Stimulated activated CD4-positive, alpha-beta T cell treated with anti-CD3 and anti-CD28 coated beads, Interleukin-1b, Interleukin-23, amount 100 ng/mL, for 1 hour (primary cell): ENCODE measurements at regions not wholly inside any gene's neighbourhood (a gene's known extent, or its start where the extent isn't known, plus 50 kb on each side); places are given as distances from the start of the nearest gene placed in this dataset.

Source experiments
- DNase-seq, 2 donors: peaks; one replicate each; pipeline ENCODE4 v3.0.0-alpha.2; 2020; ENCODE audit warnings: low read depth in 2 of 2

DNA sequence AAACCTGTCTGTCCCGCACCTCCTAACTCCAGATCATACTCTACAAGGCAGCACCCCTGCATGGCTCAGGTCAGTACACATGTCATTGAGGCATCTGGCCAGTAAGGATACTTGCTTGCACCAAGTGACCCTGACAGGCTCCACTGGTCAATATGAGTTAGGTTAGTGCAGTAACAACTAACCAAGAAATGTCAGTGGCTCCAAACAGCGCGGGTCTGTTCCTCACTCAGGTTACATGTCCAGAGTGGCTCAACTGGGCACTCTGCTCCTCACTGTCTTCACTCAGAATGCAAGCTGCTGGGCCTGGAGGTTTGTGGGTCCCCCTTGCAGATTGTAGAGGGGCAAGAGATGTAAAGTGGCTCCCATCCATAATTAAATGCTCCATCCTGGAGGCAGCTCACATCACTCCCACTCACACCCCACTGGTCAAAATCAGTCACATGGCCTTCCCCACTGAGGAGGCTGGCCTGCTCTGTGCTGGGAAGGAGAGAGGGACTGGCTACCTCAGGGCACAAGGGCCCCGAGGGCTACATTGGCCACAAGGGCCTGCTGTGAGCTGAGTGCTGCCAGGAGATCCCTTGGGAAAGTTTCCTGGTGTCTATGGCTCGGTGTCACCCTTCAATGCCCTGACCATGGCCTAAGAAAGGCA, 109.1 kb upstream of the GDF10 start:
- DNase-seq = no peak

DNA sequence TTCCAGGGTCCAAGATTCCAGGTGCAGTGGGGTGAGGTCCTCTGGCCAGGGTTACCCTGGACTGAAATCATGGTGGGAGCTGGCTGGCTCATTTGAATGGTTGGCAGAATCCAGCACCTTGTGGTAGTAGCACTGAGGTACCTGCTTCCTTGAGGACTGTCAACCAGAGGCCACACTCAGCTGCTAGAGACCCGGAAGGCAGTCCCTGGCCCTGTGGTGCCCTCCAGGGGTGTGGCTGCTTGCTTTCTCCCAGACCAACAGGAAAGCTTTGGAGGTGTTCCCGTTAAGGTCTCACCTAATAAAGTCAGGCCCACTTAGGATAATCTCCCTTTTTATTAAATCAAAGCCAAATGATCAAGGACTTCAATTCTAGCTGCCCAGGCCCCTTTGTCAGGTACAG, 107.7 kb upstream of the GDF10 start:
- DNase-seq = no peak

DNA sequence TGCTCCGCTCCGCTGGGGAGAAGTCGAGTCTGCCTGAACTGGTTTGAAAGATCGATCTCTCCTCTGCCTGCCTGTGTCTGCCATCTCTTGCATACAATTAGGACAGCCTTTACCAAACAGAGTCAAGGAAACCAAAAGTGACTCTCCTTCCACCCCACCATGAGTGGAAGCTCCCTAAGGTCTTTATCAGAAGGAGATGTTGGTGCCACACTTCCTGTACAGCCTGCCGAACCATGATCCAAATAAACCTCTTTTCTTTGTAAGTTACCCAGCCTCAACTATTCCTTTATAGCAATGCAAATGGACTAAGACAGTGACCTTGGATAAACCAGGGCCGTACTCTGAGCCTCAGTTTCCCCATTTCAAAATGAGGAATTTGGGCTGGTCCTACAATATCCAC, 106.3 kb upstream of the GDF10 start:
- no peak for DNase-seq

DNA sequence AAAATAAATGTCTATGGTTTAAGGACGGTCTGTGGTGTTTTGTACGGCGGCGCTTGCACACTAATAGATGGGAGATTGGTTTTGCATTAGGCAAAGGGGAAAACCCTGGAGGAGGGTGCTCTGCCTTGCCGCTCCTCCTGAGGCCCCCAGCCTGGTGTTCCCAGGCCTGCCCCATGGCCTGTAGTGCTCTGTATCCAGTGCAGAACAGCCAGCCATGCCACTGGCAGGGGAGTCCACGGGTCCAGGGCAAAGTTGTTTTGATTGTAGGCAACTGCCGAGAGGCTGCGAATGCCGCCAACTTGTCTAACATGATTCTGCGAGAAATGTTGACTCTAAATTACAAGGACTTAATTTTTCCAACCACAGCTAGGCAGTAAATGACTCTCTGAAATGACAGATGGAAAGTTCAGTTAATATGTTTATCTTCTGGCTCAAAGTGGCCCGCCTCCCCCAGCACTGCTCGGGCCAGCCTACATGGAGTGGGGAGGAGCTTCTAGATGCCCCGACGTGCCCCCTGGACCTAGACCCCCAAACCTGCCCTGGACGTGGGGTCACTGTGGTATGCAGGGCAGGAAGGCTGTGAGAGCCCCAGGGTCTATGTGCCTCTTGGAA, 104.6 kb upstream of the GDF10 start:
- no peak for DNase-seq

DNA sequence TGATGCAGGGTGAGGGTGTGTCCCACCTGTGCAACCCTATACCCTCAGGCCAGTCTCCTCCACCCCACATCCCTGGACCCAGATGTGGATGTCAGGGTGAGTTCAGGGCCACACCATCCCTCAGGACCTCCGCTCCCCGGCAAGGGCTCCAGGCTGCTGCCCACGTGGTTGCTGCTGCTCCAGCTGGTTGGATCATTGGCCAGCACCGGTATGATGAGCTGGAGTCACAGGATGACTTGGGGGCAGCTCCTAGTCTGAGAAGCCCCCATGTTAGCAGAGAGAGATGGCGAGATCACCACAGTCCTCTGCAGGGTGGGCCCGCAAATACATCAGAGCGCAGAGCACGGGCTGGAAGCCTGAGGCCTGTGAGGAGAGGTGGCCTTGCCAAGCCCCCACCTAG, 103.3 kb upstream of the GDF10 start:
- no peak for DNase-seq

DNA sequence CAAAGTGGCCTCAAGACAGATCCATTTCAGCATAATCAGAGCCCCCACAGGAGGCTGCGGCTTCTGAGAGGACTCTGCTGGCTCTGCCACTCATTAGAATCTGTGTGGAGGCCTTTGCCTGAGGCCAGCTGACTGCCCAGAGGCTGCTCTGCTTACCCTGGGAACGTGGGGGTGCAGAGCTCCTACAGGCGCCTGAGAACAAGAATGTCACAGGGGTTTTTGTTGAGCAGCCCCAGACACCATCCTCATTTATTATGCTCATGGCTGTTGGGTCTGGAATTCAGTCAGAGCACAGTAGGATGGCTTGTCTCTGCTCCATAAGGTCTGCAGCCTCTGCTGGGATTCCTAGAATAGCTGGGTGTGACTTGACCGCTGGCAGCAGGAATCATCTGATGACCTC, 101.8 kb upstream of the GDF10 start:
- DNase-seq = no peak

DNA sequence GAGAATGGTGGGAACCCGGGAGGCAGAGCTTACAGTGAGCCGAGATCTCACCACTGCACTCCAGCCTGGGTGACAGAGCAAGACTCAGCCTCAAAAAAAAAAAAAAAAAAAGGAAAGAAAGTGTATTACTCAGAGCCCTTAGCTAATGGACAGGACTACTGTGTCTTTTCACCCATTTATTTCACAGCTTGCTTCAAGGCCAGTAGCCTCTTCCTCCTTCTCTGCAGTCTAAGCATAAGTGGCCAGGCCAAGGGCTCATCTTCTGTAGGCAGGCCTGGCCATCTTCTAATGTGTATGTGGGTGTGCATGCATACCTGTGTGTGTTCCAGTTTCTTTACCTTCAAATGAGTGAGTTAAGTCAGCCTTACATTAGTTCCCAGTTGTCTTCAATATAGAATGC, 94.8 kb upstream of the GDF10 start:
- no peak for DNase-seq

DNA sequence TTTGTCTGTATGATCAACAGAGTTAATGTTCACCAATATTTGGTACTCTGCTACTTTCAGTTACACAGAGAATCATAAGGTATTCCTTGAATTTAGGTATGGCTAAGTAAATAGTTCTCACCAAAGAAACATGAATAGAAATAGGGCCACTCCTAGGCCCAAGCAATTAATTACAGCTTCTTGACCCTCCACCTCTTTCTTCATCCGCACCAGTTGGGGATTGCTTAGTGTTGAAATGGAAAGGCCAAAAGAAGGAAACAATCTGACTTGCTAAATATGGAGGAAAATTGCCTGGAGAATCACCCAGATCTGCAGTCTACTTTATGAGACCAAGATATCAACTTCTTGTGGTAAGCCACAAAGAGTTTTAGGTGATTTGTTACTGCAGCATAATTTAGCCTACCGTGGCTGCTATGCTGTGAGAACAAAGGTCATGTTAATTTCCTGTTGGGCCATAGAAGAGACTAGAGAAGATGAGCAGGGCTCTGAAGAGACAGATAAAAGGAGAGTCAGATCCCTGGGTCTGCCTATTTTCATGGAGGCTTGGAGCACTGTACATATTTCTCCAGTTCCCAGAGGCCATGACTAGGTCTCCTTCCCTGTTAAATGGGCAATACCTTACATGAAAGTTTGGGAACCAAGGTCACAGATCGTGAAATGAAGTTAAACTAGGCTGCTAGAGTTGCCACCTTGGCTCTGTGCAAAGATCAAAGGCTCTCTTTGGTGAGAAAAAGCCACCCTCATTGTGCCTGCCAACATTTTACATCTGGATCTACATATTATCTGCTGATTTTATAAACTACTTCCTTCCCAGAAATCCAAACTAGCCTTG, 93.3 kb upstream of the GDF10 start:
- DNase-seq = no peak

DNA sequence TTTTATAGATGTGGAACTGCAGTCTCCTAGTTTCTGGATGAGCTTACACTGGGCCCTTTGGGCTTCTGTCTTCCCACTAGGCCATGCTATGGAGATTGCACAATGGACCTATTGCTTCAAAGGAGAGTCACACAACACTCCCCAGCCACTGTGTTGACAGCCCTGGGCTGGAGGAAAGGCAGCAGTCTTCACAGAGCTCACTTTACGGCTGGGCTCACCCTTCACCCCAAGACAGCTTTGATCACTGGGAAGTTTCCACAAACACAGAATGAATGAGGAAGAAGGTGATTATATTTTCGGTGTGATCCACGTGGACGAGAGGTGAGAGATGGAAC, 92.7 kb upstream of the GDF10 start:
- no peak for DNase-seq

DNA sequence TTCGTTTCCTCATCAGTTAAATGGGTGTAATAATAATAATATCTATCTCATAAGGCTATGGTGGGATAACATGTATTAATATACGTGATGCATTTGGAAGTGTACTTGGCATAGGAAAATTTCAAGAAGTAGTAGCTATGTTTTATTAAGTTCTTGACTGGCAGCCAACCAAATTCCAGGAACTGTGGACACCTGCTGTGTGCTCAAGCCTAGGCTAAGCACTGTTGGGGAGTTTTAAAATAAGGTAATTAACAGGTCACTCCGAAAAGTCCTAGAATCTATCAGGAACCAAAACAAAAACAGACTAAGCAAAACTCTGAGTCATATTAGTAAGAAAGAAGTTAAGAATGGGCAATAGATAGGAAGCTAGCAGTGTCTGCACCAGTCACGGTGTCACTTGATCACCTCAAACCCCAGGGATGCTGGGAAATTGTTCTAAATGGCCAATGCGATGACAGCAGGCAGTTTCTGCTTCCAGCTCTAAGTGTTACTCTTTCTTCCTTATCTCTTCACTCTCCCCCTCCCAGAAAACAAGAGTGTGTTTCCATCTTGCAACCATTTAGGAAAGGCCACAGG, 92.0 kb upstream of the GDF10 start:
- no peak for DNase-seq

DNA sequence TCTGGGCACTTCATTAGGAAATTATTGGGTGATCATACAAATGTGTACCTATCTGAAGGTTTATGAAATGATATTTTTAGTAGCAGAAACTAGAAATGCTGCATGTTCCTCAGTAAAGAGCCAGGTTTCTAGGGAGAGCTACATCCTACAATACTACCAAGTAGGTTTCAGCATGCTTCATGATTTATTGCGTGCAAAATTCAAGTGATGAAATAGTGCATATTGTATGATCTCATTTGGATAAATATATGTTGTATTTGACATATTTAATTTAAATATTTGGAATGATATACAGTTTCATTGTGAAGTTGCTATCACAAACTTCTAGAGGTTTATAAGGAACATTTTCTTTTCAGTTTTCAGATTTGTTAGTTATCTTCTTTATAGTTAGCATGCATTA, 90.5 kb upstream of the GDF10 start:
- DNase-seq = no peak

DNA sequence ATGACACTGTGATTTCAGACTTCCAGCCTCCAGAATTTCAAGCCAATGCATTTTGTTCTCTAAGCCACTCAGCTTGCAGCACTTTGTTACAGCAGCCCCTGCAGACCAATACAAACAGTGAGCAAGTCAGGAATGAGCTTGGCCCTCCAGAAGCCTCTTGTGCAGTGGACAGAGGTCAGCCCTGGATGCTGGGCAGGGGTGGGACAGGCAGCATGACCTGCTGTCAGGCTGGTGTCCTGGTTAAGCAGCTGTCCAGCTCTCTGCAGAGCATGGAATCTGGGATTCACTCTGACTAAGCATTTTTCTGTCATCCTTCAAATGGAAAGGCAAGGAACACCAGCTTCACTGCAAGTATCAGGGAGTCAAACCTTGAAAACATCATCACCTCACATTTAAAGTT, 85.5 kb upstream of the GDF10 start:
- DNase-seq = no peak

DNA sequence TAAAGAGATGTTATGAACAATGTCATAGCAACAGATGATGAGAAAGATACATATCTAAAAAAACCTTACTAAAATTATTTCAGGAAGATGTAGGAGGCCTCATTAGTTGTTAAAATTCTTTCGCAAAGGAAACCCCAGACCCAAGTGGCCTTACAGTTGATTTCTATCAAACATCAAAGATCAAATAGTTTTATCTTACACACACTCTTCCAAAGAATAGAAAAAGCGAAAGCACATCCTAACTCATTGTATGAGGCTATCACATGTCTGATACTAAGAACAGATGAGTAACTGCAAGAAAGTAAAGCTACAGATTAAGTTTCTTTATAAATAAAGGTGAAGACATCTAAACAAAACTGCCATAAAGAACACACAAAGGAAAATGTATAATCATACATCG, 82.9 kb upstream of the GDF10 start:
- no peak for DNase-seq

DNA sequence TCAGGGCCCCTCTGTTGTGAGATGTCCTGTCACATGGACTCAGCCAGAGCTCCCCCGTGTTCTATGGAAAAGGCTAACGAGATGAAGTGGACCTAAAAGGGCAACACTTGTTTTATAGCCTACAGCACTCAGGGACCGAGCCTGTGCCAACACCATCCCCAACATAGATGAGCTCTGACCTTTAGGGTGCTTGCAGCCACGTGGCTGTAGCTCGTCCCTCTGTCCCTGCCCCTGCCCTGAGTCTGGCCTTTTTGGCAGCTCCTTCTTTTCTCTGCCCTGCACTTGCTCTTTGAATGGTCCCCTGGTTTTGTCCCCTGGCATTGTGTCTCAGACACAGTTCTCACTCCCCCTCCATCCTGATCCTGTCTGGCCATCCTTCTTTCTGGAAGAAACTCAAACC, 81.2 kb upstream of the GDF10 start:
- DNase-seq = no peak

DNA sequence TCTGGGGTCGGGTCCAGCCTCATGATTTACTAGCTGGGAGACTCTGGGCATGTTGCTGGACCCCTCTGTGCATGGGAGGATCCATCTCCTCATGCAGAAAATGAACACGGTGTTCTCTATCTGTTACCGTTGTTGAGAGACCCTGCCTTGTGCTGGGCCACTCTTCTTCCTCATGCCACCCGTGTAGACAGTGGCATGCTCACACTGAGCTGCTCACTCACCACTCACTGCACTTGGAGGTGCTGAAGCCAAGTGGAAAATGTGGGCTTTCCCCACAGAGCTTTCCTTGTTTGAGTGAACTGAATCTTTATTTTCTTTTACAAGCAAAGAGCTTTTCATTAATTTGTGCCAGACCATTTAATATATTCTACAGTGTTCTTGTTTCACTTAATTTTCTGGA, 77.5 kb upstream of the GDF10 start:
- no peak for DNase-seq

DNA sequence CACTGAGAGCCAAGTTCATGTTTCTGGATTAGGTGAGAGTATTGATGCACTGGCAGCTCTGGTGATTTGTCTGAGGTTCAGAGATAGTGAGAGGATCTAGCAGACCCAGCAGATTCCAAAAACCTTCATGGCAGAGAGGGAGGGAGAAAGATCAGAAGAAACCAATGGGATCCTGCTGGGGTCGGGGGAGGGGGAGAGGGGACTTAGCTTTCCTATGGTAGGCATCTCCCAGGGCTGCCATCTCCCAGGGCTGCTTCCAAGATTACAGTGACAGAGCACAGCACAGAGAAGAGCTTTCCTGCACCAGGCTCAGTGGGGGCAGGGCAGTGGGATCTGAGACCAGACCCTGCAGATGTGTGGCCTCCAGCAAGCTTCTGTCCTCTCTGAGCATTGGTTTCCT, 76.8 kb upstream of the GDF10 start:
- DNase-seq = no peak

DNA sequence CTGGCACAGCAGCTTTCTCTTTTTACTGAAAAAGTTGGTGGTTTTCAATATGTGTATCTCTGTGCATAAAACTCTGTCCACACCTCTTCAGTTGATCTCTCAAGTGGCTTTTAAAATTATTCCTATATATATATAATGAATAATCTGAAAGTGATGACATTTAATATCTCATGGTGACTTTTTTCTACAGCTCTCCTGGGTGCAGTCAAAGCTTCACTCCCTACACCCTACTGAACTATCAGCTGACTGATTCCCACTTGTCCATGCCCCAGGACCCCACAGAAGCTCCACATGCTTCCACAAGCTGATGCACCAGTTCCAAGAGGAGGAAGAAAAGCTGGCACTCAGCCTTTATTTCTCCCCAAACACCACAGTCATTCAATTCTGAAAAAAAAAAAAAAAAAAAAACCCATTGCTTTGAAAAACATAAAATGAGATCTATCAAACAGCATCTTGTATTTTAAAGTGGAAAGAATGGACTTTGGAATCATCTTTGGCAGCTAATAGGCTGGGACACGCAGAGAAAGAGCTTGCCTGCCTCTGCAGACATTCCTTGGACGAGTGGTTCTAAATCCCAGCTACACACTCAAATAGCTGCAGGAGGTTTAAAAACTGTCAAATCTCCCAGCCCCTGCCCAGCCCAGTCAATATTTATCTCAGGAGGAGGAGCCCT, 75.3 kb upstream of the GDF10 start:
- no peak for DNase-seq

DNA sequence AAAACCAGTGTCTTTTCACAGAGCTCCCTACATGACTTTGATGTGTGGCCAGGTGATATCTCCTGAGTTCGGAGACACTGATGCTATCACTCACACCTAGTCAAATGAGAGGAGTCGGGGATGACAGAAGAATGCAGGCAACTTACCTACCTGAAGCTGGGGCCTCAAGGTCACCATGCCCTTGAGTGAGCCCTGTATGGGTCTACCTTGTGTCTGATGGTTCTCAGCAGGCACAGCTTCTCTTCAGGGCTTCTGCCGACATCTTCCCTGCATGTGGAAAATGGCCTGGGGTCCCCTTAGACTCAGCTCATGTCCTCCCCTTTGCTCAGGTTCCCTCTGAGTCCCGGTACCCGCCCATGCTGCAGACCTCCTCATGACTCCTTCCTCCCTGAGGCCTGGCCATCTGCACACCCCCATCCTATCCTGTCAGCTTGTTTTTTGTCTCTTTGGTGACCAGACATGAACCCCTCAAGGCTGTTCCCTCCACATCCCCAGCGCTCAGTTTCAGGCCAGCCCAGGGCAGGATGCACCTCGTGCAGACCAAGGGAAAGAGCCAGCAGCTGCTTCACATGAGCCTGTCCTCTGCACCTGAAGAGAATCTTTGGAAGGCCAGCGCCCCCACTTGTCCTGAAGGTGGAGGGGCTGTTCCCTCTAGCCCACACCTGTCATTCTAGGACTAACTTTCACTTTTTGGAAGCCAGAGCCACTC, 74.6 kb upstream of the GDF10 start:
- DNase-seq = no peak

DNA sequence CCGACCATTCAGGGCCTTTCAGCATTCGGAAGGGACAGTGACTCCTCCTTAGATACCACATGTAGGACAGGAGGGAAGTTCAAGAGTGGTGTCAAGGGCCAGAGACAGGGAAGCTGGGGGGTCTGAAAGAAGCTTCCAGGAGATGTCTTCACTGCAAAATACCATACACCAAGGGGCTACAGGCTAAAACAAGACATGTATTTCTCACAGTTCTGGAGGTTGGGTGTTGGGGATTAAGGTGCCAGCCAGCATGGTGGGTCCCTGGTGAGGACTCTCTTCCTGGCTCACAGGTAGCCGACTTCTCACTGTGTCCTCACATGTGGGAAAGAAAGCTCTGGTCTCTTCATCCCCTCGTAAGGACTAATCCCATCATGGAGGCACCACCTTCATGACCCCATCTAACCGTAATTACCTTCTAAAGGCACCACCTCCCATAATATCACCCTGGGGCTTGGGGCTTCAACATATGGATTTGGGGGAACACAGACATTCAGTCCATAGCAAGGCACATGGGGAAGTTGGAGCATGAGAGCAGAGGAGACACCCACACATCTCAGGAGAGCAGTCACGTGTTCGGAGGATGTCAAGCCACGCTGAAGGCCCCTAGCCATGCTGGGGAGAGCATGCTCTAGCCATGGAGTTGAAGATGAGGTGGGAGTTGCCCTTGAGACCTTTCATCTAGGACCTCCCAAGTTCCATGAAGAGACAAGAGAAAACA, 73.9 kb upstream of the GDF10 start:
- DNase-seq = no peak

DNA sequence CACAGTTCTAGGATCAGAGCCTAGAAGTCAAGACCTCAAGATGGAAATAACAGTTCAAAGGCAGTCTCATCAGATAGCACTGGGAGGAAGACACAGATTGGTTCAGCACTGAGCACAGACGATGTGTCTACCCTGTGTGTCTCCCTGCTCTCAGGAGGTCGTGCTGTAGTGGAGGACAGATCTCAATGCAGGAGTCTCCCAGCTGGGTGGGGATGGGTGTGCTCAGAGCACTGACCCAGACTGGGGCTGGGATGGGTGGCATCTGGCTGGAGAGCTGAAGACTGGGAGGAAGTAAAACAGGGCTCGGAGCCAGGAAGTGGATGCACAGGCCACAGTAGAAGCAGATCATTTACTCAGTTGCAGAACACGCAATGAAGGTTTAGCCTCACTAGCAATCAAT, 69.5 kb upstream of the GDF10 start:
- no peak for DNase-seq

DNA sequence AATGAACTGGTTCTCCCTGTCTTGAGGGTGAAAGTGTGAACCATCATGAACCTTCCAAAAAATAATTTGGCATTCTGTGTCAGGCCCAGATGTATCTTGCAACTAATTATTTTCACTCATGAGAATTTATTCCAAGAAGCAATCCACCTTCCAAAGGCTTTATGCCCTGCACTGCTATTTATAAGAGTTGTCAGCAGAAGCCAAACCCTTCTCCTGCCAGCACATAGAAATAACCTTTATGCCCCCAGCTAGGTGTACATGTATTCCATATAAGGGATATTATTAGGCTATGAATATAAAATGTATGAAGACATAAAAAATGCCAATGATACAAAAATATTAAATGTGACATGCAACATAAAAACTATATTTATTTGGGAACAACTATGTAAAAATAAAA, 69.0 kb upstream of the GDF10 start:
- DNase-seq = no peak
